K562 (cell line): ENCODE measurements at regions not wholly inside any gene's neighbourhood (a gene's known extent, or its start where the extent isn't known, plus 50 kb on each side); places are given as distances from the start of the nearest gene placed in this dataset.
"Not testable (repeated sequence)": the region's sequence is repeated elsewhere in the genome, so short reads cannot be mapped to it uniquely, and the experiment has no call there.

Source experiments
- ATAC-seq: fragments of 200-7000 bp; cut with Tn5 transposase; 3 replicates; pipeline ENCODE4 v1.9.1; 2020; ENCODE audit warnings: moderate library complexity
- BruUV-seq: library from RNA; stranded (reverse); fragments of 400-500 nt; replicated peaks from 2 replicates; lab custom pipeline; 2021; lab: Mats Ljungman, UMichigan
- CTCF ChIA-PET: fragments of 300-600 bp; formaldehyde crosslinking; extraction: SDS; loops from one replicate; lab custom pipeline; 2021; ENCODE audit warnings: low intra/inter-chr PET ratio; lab: Yijun Ruan, JAX
- POLR2A ChIA-PET: fragments of 300-600, 350-650 bp; sonication (Branson Sonifier 250); formaldehyde crosslinking; extraction: SDS; loops from one replicate; lab custom pipeline; 2021; ENCODE audit warnings: antibody characterized with exemption, inconsistent platforms; lab: Yijun Ruan, JAX
- DNase-seq, 4 experiments: peaks; one replicate each; pipeline versions ENCODE4 v3.0.0 to v3.0.0-alpha.2; 2011 to 2018; ENCODE audit warnings: low spot score in 3 of 4, mixed read lengths in 3 of 4; ENCODE audit errors: extremely low read depth in 1 of 4
- FAIRE-seq: peaks from 2 replicates; lab custom pipeline; 2011; peaks lifted over from hg19 to GRCh38; lab: Jason Lieb, UNC
- H2AFZ ChIP-seq: 2 replicates; pipeline ENCODE4 v1.6.0; 2011; ENCODE audit warnings: low read depth, low read length, control low read depth, inconsistent platforms
- H3K27ac ChIP-seq: fragments of 200-600 bp; 3 replicates; pipeline ENCODE4 v1.8.0; 2011; ENCODE audit warnings: low read depth, mild to moderate bottlenecking, control low read depth, inconsistent platforms, low read length, moderate library complexity, mixed read lengths; ENCODE audit errors: extremely low read depth
- H3K27me3 ChIP-seq, 2 experiments: fragments of 300-600 bp in 1 of 2; 2 replicates in 1 of 2; 3 replicates in 1 of 2; pipeline versions ENCODE4 v1.6.0 to v1.8.0; 2011; ENCODE audit warnings: inconsistent platforms in 2 of 2, low read length in 2 of 2, mild to moderate bottlenecking in 1 of 2, mixed read lengths in 1 of 2, moderate library complexity in 1 of 2; ENCODE audit not compliant: control insufficient read depth in 2 of 2, insufficient read depth in 2 of 2
- H3K36me3 ChIP-seq: fragments of 300-600 bp; 3 replicates; pipeline ENCODE4 v1.8.0; 2011; ENCODE audit warnings: mild to moderate bottlenecking, low read length, inconsistent platforms; ENCODE audit not compliant: control insufficient read depth, insufficient read depth
- H3K4me1 ChIP-seq, 2 experiments: fragments of 200-600 bp in 1 of 2; replicated peaks in 1 of 2; 2 replicates in 1 of 2; 3 replicates in 1 of 2; pipeline versions ENCODE4 v1.5.1 to v1.8.0; 2011; ENCODE audit warnings: inconsistent platforms in 2 of 2, low read length in 2 of 2, mild to moderate bottlenecking in 1 of 2, mixed read lengths in 1 of 2, moderate library complexity in 1 of 2; ENCODE audit not compliant: control insufficient read depth in 2 of 2, insufficient read depth in 2 of 2
- H3K4me2 ChIP-seq: 2 replicates; pipeline ENCODE4 v1.6.1; 2011; ENCODE audit warnings: low read length, control low read depth, inconsistent platforms, mixed read lengths; ENCODE audit not compliant: insufficient read depth
- H3K4me3 ChIP-seq: fragments of 200-600 bp; sonication (generic), shearing (Covaris generic); 2 replicates; pipeline ENCODE4 v1.5.1; 2016; ENCODE audit warnings: control low read depth, inconsistent platforms
- H3K79me2 ChIP-seq: fragments of 200-600 bp; 3 replicates; pipeline ENCODE4 v1.8.0; 2011; ENCODE audit warnings: low read length, inconsistent platforms; ENCODE audit not compliant: control insufficient read depth, insufficient read depth
- H3K9ac ChIP-seq, 2 experiments: 2 replicates each; pipeline versions ENCODE4 v1.6.0 to v1.6.1; 2011; ENCODE audit warnings: low read depth in 2 of 2, low read length in 2 of 2, control low read depth in 1 of 2, inconsistent platforms in 1 of 2, mild to moderate bottlenecking in 1 of 2, mixed read lengths in 1 of 2; ENCODE audit not compliant: insufficient read depth in 1 of 2
- H3K9me1 ChIP-seq: one replicate; pipeline ENCODE4 v1.6.0; 2011; ENCODE audit warnings: inconsistent platforms, mild to moderate bottlenecking, low read length, moderate library complexity; ENCODE audit not compliant: control insufficient read depth, insufficient read depth
- H3K9me3 ChIP-seq: replicated peaks from 2 replicates; pipeline ENCODE4 v1.5.1; 2011; ENCODE audit warnings: low read depth, low read length, inconsistent platforms; ENCODE audit not compliant: control insufficient read depth, insufficient read depth
- H4K20me1 ChIP-seq: replicated peaks from 2 replicates; pipeline ENCODE4 v1.6.1; 2011; ENCODE audit warnings: low read length, inconsistent platforms, mixed read lengths; ENCODE audit not compliant: control insufficient read depth, insufficient read depth
- DMBX1 ChIP-seq: fragments of 250-450 bp; sonication (Bioruptor Pico); IDR thresholded peaks from 2 replicates; pipeline ENCODE4 v1.8.0; 2022; ENCODE audit warnings: inconsistent platforms, mild to moderate bottlenecking, moderate library complexity, borderline replicate concordance
- RBM15 ChIP-seq: fragments of 200-400 bp; formaldehyde crosslinking; IDR thresholded peaks from 2 replicates; pipeline ENCODE4 v1.6.1; 2018; ENCODE audit warnings: mild to moderate bottlenecking, low read length, moderate library complexity; ENCODE audit not compliant: insufficient read depth
- RBM17 ChIP-seq: fragments of 200-400 bp; formaldehyde crosslinking; IDR thresholded peaks from 2 replicates; pipeline ENCODE4 v1.6.1; 2017; ENCODE audit warnings: low read depth, mild to moderate bottlenecking, low read length, borderline replicate concordance
- SUPT5H ChIP-seq: fragments of 450-650 bp; IDR thresholded peaks from 2 replicates; pipeline ENCODE4 v1.6.1; 2016
- TRIM28 ChIP-seq: fragments of 450-650 bp; IDR thresholded peaks from 2 replicates; pipeline ENCODE4 v1.6.1; 2017
- ZNF133 ChIP-seq: fragments of 250-450 bp; sonication (Bioruptor Pico); IDR thresholded peaks from 2 replicates; pipeline ENCODE4 v1.4.0; 2020; ENCODE audit warnings: mild to moderate bottlenecking
- ZNF232 ChIP-seq: sonication (generic); formaldehyde crosslinking; IDR thresholded peaks from 2 replicates; pipeline ENCODE4 v1.8.0; 2022; ENCODE audit warnings: mild to moderate bottlenecking, missing genetic modification reagents
- ZNF239 ChIP-seq: fragments of 250-450 bp; sonication (Bioruptor Pico); IDR thresholded peaks from 2 replicates; pipeline ENCODE4 v1.4.0; 2020; ENCODE audit warnings: mild to moderate bottlenecking
- ZNF507 ChIP-seq: conservative IDR thresholded peaks from 2 replicates; pipeline ENCODE4 v1.6.1; 2017; ENCODE audit warnings: missing genetic modification characterization, missing compliant biosample characterization
- WGBS: fragments of 100-300 bp; shearing (Covaris generic); methylation state at CpG from one replicate; pipeline ENCODE4 v1.1.6; 2016; ENCODE audit warnings: low coverage, mixed read lengths; ENCODE audit not compliant: insufficient coverage; ENCODE audit errors: missing lambda C conversion rate; 5-methylcytosine and 5-hydroxymethylcytosine counted together
- in situ Hi-C: fragments of 300-500 bp; cut with MboI; formaldehyde crosslinking; loops from 4 replicates; pipeline ENCODE4 v1.15.0; 2018; ENCODE audit warnings: inconsistent platforms, mixed read lengths
- intact Hi-C: fragments of 100-400 bp; cut with micrococcal nuclease; formaldehyde crosslinking; loops from 2 replicates; pipeline ENCODE4 v1.14.2; 2022

DNA sequence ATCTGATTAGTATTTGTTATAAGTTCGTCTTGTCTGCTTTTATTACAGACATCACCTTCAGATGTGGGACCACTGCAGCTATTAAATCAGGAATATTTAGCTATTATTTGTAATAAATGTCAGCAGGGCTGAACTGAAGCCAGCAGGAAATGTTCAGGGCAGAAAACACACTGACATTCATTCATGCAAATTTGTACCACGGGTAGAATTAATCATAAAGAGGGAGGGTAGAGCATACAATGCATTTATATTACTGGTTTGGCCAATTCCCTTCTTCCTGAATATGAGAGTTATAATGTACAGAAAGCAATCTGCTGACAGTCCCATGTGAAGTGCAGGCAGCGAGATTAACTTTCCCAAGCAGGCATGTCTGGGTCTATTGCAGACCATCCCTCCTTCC is 117.3 kb upstream of the NUDT12 start (continued):
- TF ChIP-seq RBM17 = no peak
- no peak for TF ChIP-seq SUPT5H
- TF ChIP-seq TRIM28 = no peak
- TF ChIP-seq ZNF133 (CRISPR knock-in tag) = no peak
- TF ChIP-seq ZNF232 (CRISPR knock-in tag) = no peak
- no peak for TF ChIP-seq DMBX1 (CRISPR knock-in tag)
- TF ChIP-seq RBM15 = no peak
- no peak for TF ChIP-seq ZNF507 (tag)
- no peak for TF ChIP-seq ZNF239

DNA sequence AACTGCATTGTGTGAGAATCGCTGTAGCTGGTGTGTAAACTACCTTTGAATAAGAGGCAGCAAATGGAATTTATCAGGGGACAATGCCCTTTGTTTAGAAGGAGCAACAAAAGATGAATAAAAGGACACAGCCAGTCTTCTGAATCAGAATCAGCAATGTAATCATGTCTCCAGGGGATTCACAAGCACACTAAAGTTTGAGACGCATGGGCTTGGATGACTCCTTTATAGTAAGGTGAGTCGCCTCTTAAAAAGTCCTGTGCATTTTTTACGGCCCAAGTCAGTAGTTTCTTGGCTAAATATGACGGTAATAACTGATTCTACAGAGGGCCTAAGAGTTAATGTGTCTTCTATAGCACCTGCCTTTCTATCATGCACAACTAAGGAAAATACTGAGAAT is 113.6 kb upstream of the NUDT12 start:
- CTCF ChIA-PET, H3K4me2 ChIP-seq, H3K4me1 ChIP-seq, H3K79me2 ChIP-seq, H3K27ac ChIP-seq, H3K9me1 ChIP-seq, intact Hi-C loops, H4K20me1 ChIP-seq, FAIRE-seq, H2AFZ ChIP-seq, H3K9me3 ChIP-seq, H3K36me3 ChIP-seq, ATAC-seq, H3K4me3 ChIP-seq, POLR2A ChIA-PET, H3K9ac ChIP-seq, BruUV-seq, DNase-seq, H3K27me3 ChIP-seq, in situ Hi-C loops: not testable (repeated sequence)
- 2% methylated on average over 4 of the region's 5 CpGs for WGBS
